Fibroblast of lung (primary cell): ENCODE measurements at regions not wholly inside any gene's neighbourhood (a gene's known extent, or its start where the extent isn't known, plus 50 kb on each side); places are given as distances from the start of the nearest gene placed in this dataset.

Experiments used
- DNase-seq, 2 donors: peaks; one replicate each; pipeline versions ENCODE4 v3.0.0 to v3.0.0-alpha.2; 2010; ENCODE audit warnings: low read depth in 2 of 2
- H2AFZ ChIP-seq: 2 replicates; pipeline ENCODE4 v1.5.1; 2012; ENCODE audit warnings: low read length, control low read depth, inconsistent platforms
- H3K27ac ChIP-seq: 2 replicates; pipeline ENCODE4 v1.5.1; 2011; ENCODE audit warnings: low read length, control low read depth; ENCODE audit not compliant: insufficient read depth
- H3K27me3 ChIP-seq: 2 replicates; pipeline ENCODE4 v1.5.1; 2011; ENCODE audit warnings: mild to moderate bottlenecking, low read length; ENCODE audit not compliant: control insufficient read depth, insufficient read depth
- H3K36me3 ChIP-seq: 2 replicates; pipeline ENCODE4 v1.5.1; 2011; ENCODE audit warnings: low read length; ENCODE audit not compliant: control insufficient read depth, insufficient read depth
- H3K4me1 ChIP-seq: 2 replicates; pipeline ENCODE4 v1.5.1; 2011; ENCODE audit warnings: low read length; ENCODE audit not compliant: control insufficient read depth, insufficient read depth; ENCODE audit errors: extremely low read depth
- H3K4me2 ChIP-seq: 2 replicates; pipeline ENCODE4 v1.5.1; 2011; ENCODE audit warnings: low read length, control low read depth; ENCODE audit not compliant: insufficient read depth; ENCODE audit errors: extremely low read depth
- H3K4me3 ChIP-seq, 4 experiments: fragments of 200-600 bp in 1 of 4; sonication (generic) in 1 of 4; replicated peaks in 1 of 4; 2 replicates each; pipeline ENCODE4 v1.5.1; 2011 to 2016; ENCODE audit warnings: low read length in 4 of 4, low read depth in 3 of 4, mild to moderate bottlenecking in 3 of 4, control low read depth in 2 of 4, inconsistent platforms in 1 of 4, mixed read lengths in 1 of 4; ENCODE audit not compliant: insufficient read depth in 1 of 4; ENCODE audit errors: control extremely low read depth in 1 of 4
- H3K79me2 ChIP-seq: 2 replicates; pipeline ENCODE4 v1.5.1; 2012; ENCODE audit warnings: mild to moderate bottlenecking, low read length, inconsistent platforms; ENCODE audit not compliant: control insufficient read depth, insufficient read depth
- H3K9ac ChIP-seq: 2 replicates; pipeline ENCODE4 v1.5.1; 2011; ENCODE audit warnings: mild to moderate bottlenecking, low read length, control low read depth; ENCODE audit not compliant: insufficient read depth
- H3K9me3 ChIP-seq: 2 replicates; pipeline ENCODE4 v1.5.1; 2012; ENCODE audit warnings: low read depth, low read length; ENCODE audit not compliant: control insufficient read depth, insufficient read depth
- H4K20me1 ChIP-seq: 2 replicates; pipeline ENCODE4 v1.5.1; 2011; ENCODE audit warnings: low read length; ENCODE audit not compliant: control insufficient read depth, insufficient read depth; ENCODE audit errors: extremely low read depth
- CTCF ChIP-seq, 2 donors: IDR thresholded peaks in 1 of 2; conservative IDR thresholded peaks in 1 of 2; 1 replicate in 1 of 2; 2 replicates in 1 of 2; pipeline ENCODE4 v1.5.1; 2011 to 2012; ENCODE audit warnings: low read length in 2 of 2, control low read depth in 1 of 2, inconsistent platforms in 1 of 2, low read depth in 1 of 2, mild to moderate bottlenecking in 1 of 2
- EZH2 ChIP-seq: IDR thresholded peaks from 2 replicates; pipeline ENCODE4 v1.5.1; 2012; ENCODE audit warnings: low read length, control low read depth, mild to moderate bottlenecking; ENCODE audit errors: missing control alignments

DNA sequence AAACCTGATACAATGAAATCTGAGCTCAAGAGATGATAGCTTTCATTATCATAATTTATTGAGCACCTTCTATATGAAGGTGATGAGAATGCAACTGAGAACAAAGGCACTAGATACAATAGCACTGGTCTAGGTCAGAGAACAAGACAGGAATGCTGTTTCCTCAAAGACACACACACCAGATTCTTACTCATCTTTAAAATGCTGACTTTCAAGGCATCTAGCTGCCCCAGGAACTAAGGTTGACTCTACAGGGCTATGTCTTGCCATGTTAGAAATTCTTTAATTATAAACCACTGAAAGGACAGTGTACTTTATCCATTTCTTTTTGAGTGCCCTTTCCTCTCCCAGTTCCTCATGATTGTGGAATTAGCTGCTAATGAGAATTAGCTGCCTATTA is 195.4 kb upstream of the RMST start:
- Histone ChIP-seq H3K9ac (no peak overlapping the region), H3K4me2 (no peak overlapping the region), H3K4me3 (no peak overlapping the region), H2AFZ (no peak overlapping the region), H4K20me1 (no peaks in the 10 kb centered on the region), H3K36me3 (no peaks in the 10 kb centered on the region), H3K4me1 (no peaks in the 10 kb centered on the region), H3K27me3 (no peaks in the 10 kb centered on the region), H3K9me3 (no peaks in the 10 kb centered on the region), H3K79me2 (no peaks in the 10 kb centered on the region), H3K27ac (no peak overlapping the region)
- no peak for DNase-seq
- no peak for TF ChIP-seq EZH2
- TF ChIP-seq CTCF (conservative IDR thresholded peaks at IDR 0.05 in 1 of 2, IDR thresholded peaks at IDR 0.05 in 1 of 2; ENCODE audit: low read depth in 1 of 2, low read length in 2 of 2): no peak

- Histone ChIP-seq H3K9ac (no peak overlapping the region), H3K79me2 (no peaks in the 10 kb centered on the region), H3K36me3 (no peaks in the 10 kb centered on the region), H2AFZ (no peak overlapping the region), H3K9me3 (no peaks in the 10 kb centered on the region), H3K27me3 (no peaks in the 10 kb centered on the region), H4K20me1 (no peaks in the 10 kb centered on the region), H3K27ac (no peak overlapping the region), H3K4me1 (no peaks in the 10 kb centered on the region), H3K4me2 (no peak overlapping the region), H3K4me3 (no peak overlapping the region)
- DNase-seq: no peak
- TF ChIP-seq EZH2 (no peak), CTCF (conservative IDR thresholded peaks at IDR 0.05 in 1 of 2, IDR thresholded peaks at IDR 0.05 in 1 of 2; ENCODE audit: low read depth in 1 of 2, low read length in 2 of 2) (no peak)
These were observed 194.9 kb upstream of the RMST start for GRCh38 chr12:97267594-97268202.

DNA sequence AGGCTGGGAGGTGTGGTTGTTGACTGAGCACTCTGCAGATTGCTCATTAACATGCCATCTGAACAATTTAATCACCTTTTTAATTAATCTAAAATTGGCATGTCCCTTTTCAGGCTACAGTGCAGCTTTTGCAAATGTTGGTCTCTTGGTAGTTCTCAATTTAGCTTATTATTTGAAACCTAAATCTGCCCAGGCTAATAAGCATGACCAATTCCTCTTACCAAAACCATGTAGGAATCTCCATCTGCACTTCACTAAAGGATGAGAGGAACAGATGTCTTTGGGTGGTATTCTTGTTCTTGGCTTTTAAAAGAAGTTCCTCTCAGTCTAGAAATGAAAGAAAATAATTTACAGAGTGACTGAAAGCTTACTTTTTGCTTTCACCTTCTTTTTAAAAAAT is 190.1 kb upstream of the RMST start:
- no peak overlapping the region for H3K27ac ChIP-seq
- TF ChIP-seq EZH2: no peak
- TF ChIP-seq CTCF (conservative IDR thresholded peaks at IDR 0.05 in 1 of 2, IDR thresholded peaks at IDR 0.05 in 1 of 2; ENCODE audit: low read depth in 1 of 2, low read length in 2 of 2): no peak
- no peaks in the 10 kb centered on the region for H3K27me3 ChIP-seq

More for the DNA sequence above, 190.1 kb upstream of the RMST start:
- H3K36me3 ChIP-seq: no peaks in the 10 kb centered on the region
- H2AFZ ChIP-seq: no peak overlapping the region
- H3K4me3 ChIP-seq: no peak overlapping the region
- no peak for DNase-seq
- H3K9me3 ChIP-seq: no peaks in the 10 kb centered on the region
- H3K79me2 ChIP-seq: no peaks in the 10 kb centered on the region
- no peaks in the 10 kb centered on the region for H4K20me1 ChIP-seq
- H3K9ac ChIP-seq: no peak overlapping the region
- no peak overlapping the region for H3K4me2 ChIP-seq
- no peaks in the 10 kb centered on the region for H3K4me1 ChIP-seq
